OCI-LY7 (cell line): ENCODE measurements at regions not wholly inside any gene's neighbourhood (a gene's known extent, or its start where the extent isn't known, plus 50 kb on each side); places are given as distances from the start of the nearest gene placed in this dataset.

Experiments used
- BruUV-seq: library from RNA; stranded (reverse); fragments of 400-500 nt; replicated peaks from 2 replicates; lab custom pipeline; 2021; lab: Mats Ljungman, UMichigan
- CTCF ChIA-PET: fragments of 300-600 bp; sonication (Branson Sonifier 250); formaldehyde crosslinking; loops from one replicate; lab custom pipeline; 2022; ENCODE audit warnings: antibody characterized with exemption; ENCODE audit not compliant: unreplicated experiment; lab: Charles Lee
- POLR2A ChIA-PET: fragments of 300-600 bp; sonication (Branson Sonifier 250); formaldehyde crosslinking; loops from one replicate; lab custom pipeline; 2022; ENCODE audit warnings: antibody characterized with exemption; lab: Charles Lee
- DNase-seq: peaks from one replicate; pipeline ENCODE4 v3.0.0-alpha.2; 2015; ENCODE audit warnings: low spot score
- H2AFZ ChIP-seq: fragments of 200-600 bp; sonication (generic), shearing (Covaris generic); 2 replicates; pipeline ENCODE4 v1.6.1; 2014; ENCODE audit warnings: mild to moderate bottlenecking, antibody characterized with exemption, low read length, moderate library complexity
- H3K27ac ChIP-seq: fragments of 200-600 bp; sonication (generic); 2 replicates; pipeline ENCODE4 v1.5.1; 2014; ENCODE audit warnings: mixed run types, low read depth, mild to moderate bottlenecking, moderate library complexity, low read length, inconsistent platforms; ENCODE audit not compliant: poor library complexity, severe bottlenecking
- H3K36me3 ChIP-seq: fragments of 200-600 bp; sonication (generic); 2 replicates; pipeline ENCODE4 v1.6.1; 2014; ENCODE audit warnings: mild to moderate bottlenecking, antibody characterized with exemption, low read length, moderate library complexity, mixed read lengths; ENCODE audit not compliant: insufficient read depth
- H3K4me1 ChIP-seq: fragments of 200-600 bp; sonication (generic); 2 replicates; pipeline ENCODE4 v1.5.1; 2014; ENCODE audit warnings: mild to moderate bottlenecking, low read length; ENCODE audit not compliant: insufficient read depth, poor library complexity, severe bottlenecking
- H3K4me2 ChIP-seq: fragments of 200-600 bp; sonication (generic); 2 replicates; pipeline ENCODE4 v1.6.1; 2014; ENCODE audit warnings: mild to moderate bottlenecking, low read length
- H3K4me3 ChIP-seq: fragments of 200-600 bp; sonication (generic); 2 replicates; pipeline ENCODE4 v1.5.1; 2014; ENCODE audit warnings: mild to moderate bottlenecking, low read depth, low read length; ENCODE audit not compliant: poor library complexity, severe bottlenecking
- H3K79me2 ChIP-seq: fragments of 200-600 bp; sonication (generic); 2 replicates; pipeline ENCODE4 v1.6.1; 2016; ENCODE audit warnings: low read depth, mild to moderate bottlenecking, low read length, moderate library complexity, mixed read lengths; ENCODE audit not compliant: insufficient read depth
- H3K9me2 ChIP-seq: fragments of 200-600 bp; sonication (generic); 2 replicates; pipeline ENCODE4 v1.6.1; 2016; ENCODE audit warnings: mild to moderate bottlenecking, low read length, mixed read lengths; ENCODE audit not compliant: insufficient read depth
- H3K9me3 ChIP-seq: fragments of 200-600 bp; sonication (generic); 2 replicates; pipeline ENCODE4 v1.6.1; 2014; ENCODE audit warnings: mild to moderate bottlenecking, mixed run types, low read length, mixed read lengths
- H4K20me1 ChIP-seq: fragments of 200-600 bp; sonication (generic); 2 replicates; pipeline ENCODE4 v1.6.1; 2014; ENCODE audit warnings: mild to moderate bottlenecking, antibody characterized with exemption, low read length, moderate library complexity, mixed read lengths; ENCODE audit not compliant: insufficient read depth
- CTCF ChIP-seq: fragments of 200-600 bp; sonication (generic); conservative IDR thresholded peaks from 2 replicates; pipeline ENCODE4 v1.5.1; 2014; ENCODE audit warnings: mild to moderate bottlenecking, antibody characterized with exemption, low read length, moderate library complexity, mixed read lengths
- EZH2phosphoT487 ChIP-seq: fragments of 200-600 bp; sonication (generic); IDR thresholded peaks from 2 replicates; pipeline ENCODE4 v1.6.1; 2018; ENCODE audit warnings: low read depth, borderline replicate concordance, mild to moderate bottlenecking, mixed run types, antibody characterized with exemption, low read length, moderate library complexity, mixed read lengths
- intact Hi-C: fragments of 100-400 bp; cut with micrococcal nuclease; formaldehyde crosslinking; loops from one replicate; pipeline ENCODE4 v1.10.0; 2022; ENCODE audit not compliant: unreplicated experiment

GRCh38 chr3:104846270-104846669 is 520.4 kb upstream of the ALCAM start:
- TF ChIP-seq CTCF = no peak
- no peak for TF ChIP-seq EZH2phosphoT487
- no peaks in the 10 kb centered on the region for H3K9me2 ChIP-seq
- BruUV-seq = no TSS peak
- H3K4me2 ChIP-seq = no peak overlapping the region
- H3K36me3 ChIP-seq = no peaks in the 10 kb centered on the region
- no peaks in the 10 kb centered on the region for H3K4me1 ChIP-seq
- H2AFZ ChIP-seq = no peak overlapping the region
- H3K4me3 ChIP-seq = no peak overlapping the region
- no peaks in the 10 kb centered on the region for H3K9me3 ChIP-seq
- ChIA-PET CTCF (no interaction called here), POLR2A (no interaction called here)
- intact Hi-C loops = no loop called here
- H3K79me2 ChIP-seq = no peaks in the 10 kb centered on the region
- no peak for DNase-seq
- H4K20me1 ChIP-seq = no peaks in the 10 kb centered on the region
- no peak overlapping the region for H3K27ac ChIP-seq

DNA sequence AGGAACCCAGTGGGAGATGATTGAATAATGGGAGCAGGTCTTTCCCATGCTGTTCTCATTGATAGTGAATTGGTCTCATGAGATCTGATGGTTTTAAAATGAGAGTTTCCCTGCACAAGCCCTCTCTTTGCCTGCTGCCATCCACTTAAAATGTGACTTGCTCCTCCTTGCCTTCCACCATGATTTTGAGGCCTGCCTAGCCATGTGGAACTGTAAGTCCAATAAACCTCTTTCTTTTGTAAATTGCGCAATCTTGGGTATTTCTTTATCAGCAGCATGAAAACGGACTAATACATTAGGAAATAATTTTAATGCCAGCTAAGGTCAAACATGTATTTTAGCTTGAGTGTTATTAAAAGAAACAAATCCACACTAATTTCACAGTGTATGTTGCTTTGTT is 517.6 kb upstream of the ALCAM start:
- no peaks in the 10 kb centered on the region for H3K9me3 ChIP-seq
- TF ChIP-seq EZH2phosphoT487 (no peak), CTCF (no peak)

DNA sequence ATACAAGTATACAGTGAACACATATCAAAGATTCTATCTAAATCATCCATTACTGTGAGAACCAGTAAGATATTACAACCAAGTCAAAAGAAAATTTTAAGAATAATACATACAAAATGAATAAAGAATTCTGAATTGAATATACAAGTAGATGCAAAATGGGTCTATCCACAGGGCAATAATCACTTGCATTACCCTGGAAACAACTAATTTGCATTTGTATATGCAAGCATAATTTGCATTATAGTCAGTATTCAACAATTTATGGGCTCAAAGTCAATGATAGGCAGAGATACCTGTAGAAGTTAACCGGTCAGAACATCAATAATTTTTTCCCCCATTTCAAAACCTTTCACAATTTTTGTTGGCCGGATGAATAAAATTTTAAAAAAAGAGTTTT is 512.2 kb upstream of the ALCAM start:
- H3K79me2 ChIP-seq = no peaks in the 10 kb centered on the region
- no peaks in the 10 kb centered on the region for H3K9me3 ChIP-seq
- no peak overlapping the region for H3K4me3 ChIP-seq
- no TSS peak for BruUV-seq
- H3K36me3 ChIP-seq = no peaks in the 10 kb centered on the region
- intact Hi-C loops = no loop called here
- H3K4me2 ChIP-seq = no peak overlapping the region
- no peak for TF ChIP-seq CTCF
- no peak for TF ChIP-seq EZH2phosphoT487
- H3K4me1 ChIP-seq = no peaks in the 10 kb centered on the region
- DNase-seq = no peak
- POLR2A ChIA-PET = interaction anchor here (0.6 kb wide), 1 partner anchor 13 kb away, joined by 4 read pairs; no protein-coding TSS in a partner anchor
- CTCF ChIA-PET = no interaction called here
- H4K20me1 ChIP-seq = no peaks in the 10 kb centered on the region
- no peaks in the 10 kb centered on the region for H3K9me2 ChIP-seq
- H3K27ac ChIP-seq = no peak overlapping the region
- H2AFZ ChIP-seq = no peak overlapping the region

More for the DNA sequence above, 517.6 kb upstream of the ALCAM start:
- Histone ChIP-seq H3K4me2 (no peak overlapping the region), H3K36me3 (no peaks in the 10 kb centered on the region), H2AFZ (no peak overlapping the region), H3K4me1 (no peaks in the 10 kb centered on the region), H3K9me2 (no peaks in the 10 kb centered on the region), H3K79me2 (no peaks in the 10 kb centered on the region), H3K27ac (no peak overlapping the region), H4K20me1 (no peaks in the 10 kb centered on the region), H3K4me3 (no peak overlapping the region)
- POLR2A ChIA-PET = no interaction called here
- no TSS peak for BruUV-seq
- no peak for DNase-seq
- intact Hi-C loops = no loop called here
- CTCF ChIA-PET = no interaction called here
